GM21528 (cell line): ENCODE measurements at regions not wholly inside any gene's neighbourhood (a gene's known extent, or its start where the extent isn't known, plus 50 kb on each side); places are given as distances from the start of the nearest gene placed in this dataset.

ENCODE experiments used
- ATAC-seq: cut with Tn5 transposase; IDR thresholded peaks from one replicate; pipeline ENCODE4 v1.9.1; 2021; ENCODE audit warnings: mild to moderate bottlenecking, moderate library complexity; ENCODE audit not compliant: unreplicated experiment, low FRiP score

DNA sequence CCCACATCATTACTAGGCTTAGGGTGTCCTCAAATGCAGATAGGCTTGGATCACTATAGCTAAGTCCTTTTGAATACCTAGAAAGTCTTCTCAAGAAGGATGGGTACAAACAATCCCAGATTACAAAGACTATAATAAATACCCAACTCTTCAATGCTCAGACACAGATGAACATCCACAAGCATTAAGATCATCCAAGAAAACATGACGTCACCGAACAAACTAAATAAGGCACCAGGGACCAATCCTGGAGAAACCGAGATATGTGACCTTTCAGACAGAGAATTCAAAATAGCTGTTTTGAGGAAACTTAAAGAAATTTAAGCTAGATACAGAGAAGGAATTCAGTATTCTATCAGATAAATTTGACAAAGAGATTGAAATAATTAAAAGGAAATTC, 108.0 kb upstream of the PLPP4 start:
- no peak for ATAC-seq

DNA sequence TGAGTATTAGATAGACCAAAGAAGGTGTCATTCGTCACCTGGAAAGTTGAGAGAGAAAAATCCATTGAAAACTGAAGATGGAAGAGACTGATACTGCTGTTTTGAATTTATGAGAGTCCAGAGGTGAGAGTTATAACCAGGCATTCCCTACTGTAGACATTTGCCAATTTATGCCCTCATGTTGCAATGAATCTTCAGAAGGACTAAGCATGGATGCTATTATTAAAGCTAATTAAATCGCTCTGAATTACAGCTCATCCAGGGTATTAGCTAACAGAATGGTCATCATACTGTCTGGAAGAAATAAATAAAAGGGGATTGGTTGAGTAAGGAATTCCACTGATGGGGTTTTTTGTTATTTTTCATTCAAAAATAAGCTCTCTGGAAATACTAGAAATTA, 101.6 kb upstream of the PLPP4 start:
- no peak for ATAC-seq

DNA sequence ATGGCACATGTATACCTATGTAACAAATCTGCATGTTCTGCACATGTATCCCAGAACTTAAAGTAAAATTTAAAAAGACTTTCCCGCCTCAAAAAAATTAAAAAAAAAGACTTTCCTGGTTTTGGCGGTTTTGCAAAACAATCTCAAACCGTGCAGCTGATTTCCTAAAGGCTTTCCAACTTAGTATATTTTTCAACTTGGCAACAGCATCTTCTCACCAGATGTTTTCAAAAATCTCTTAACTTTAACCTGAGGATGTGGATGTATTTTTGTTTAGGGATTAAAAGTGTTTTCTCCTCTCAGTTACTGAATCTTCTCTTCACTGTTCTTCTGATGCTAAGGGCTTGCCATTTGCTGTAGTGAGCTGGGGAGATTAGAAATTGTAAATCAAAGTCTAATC, 96.5 kb upstream of the PLPP4 start:
- no peak for ATAC-seq

- ATAC-seq = no peak
Observed at GRCh38 chr10:120365872-120366271, 91.2 kb upstream of the PLPP4 start.

GRCh38 chr10:120367341-120367740, 89.7 kb upstream of the PLPP4 start:
- ATAC-seq = no peak

DNA sequence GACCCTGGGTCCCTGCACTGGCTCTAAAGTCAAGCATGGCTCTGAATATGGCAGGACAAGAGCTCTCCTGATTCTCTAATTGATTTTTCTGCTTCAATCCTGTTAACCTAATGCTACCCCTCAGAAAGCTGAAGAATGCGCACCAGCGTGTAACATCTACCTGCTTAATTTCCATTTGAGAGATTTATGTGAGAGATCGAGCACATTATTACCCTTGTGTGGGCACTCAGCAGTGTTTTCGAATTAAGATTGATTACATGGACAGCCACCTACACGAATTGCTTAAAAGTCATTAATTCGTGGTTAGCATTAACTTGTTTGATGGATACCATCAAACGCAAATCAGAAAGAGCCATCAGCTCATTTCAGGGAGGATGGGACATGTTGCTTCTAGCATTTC, 88.7 kb upstream of the PLPP4 start:
- ATAC-seq = no peak

DNA sequence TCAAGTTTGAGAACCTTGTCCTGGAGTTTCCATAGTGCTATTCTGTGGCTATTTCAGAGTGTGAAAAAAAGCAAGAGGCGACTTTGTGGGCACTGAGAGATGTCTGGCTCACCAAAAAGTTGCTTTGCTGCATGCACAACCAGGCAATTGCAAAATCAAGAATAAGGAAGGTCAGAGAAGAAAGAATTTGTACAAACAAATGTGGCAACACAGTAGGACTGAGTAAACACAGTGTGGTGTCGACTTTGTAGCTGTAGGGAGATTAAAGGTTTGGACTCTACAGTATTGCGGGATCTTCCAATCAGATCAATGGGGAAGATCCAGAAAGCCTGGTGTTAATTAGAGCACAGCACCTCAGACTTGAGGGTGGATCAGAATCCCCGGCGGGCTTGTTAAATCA, 88.1 kb upstream of the PLPP4 start:
- ATAC-seq = no peak

- ATAC-seq = no peak
Observed at GRCh38 chr10:120369856-120370276, 87.2 kb upstream of the PLPP4 start.

DNA sequence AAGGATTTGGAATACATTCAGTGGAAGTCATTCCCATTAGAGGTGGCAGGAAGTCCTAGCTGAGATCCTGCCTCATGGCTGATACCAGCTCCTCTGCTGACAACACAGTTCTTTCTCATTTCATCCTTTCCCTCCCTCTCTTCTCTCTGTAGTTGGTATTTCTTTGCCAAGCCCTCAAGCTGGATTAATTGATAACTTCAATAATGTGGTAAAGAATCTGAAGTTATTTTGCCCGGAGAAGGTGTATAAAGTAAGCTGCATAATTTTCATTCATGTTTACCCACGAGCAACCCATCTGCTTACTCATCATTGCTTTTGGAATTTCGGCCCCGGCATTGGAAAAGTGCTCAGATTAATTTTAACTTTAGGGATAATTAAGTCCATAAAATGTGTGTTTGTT, 85.2 kb upstream of the PLPP4 start:
- no peak for ATAC-seq

DNA sequence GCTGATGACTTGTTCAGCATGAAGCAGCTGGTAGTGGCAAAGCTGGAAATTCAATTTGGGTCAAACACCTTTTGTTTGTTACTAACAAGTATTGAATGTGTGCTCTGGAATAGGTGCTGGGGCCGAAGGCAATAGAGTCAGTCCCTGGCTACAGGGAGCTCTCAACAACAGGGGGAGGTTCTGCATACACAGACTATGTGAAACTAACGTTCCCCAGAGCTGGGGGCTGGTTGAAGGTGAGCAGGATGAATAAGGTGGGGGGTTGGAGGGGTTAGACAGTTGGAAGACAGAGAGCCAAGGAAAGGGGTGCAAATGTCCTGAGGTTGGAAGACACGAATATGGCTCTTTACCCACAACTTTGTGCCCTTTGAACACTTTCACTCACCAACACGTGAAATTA, 84.1 kb upstream of the PLPP4 start:
- ATAC-seq = no peak

GRCh38 chr10:120375666-120376065, 81.4 kb upstream of the PLPP4 start:
- ATAC-seq = no peak

GRCh38 chr10:120381931-120382330, 75.1 kb upstream of the PLPP4 start:
- no peak for ATAC-seq

DNA sequence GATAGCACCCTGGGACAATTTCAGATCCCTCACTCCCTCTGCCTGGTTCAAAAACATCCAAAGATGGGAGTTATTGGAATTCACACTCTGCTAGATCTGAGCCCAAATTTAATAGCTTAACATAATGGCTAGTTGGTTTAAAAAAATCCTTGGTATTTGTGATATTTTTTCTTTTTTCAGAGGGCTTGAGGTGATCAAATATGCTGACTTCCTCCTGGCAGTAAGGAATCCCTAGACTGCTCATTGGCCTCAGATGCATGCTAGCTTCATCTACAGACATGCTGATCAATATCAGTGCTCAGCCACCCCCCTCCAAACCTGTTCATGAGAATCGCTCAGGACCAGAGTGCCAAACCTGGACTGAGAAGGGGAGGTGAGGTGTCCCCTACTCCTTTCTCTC, 74.7 kb upstream of the PLPP4 start:
- no peak for ATAC-seq

GRCh38 chr10:120385992-120386391, 71.0 kb upstream of the PLPP4 start:
- no peak for ATAC-seq

DNA sequence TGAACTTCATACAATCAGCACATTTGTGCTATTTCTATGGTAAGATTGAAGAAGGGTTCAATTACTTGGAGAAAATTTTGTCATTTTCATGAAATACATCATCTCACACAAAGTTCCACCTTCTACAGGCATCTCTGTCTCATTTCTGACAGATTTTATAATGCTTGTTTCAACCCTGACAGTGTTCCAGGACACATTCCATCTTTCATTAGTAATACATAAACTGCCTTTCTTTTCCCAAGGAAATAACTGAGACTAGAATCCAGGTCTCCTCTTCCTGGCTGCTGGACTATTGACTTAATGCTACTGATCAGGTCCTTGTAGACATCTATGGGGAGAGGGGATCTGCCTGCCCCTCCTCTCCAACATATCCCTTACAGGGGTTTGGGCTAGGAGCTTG, 70.1 kb upstream of the PLPP4 start:
- ATAC-seq = no peak

DNA sequence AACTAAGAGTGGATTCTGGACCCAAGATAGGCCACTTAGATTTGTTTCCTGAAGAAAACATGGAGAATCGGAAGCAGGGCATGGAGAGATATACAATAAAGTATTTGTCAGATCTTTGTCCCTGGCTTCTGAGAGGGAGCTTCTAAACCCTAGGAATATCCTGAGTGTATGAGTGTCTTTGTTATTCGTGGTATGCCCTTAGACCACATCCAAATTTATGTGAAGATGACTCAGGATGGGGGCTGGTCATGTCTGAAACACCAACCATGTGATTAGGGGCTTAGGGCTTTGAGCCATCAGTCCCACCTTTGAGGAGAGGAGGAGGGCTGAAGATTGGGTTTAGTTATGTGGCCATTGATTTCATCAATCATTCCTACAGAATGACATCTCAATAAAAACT, 69.7 kb upstream of the PLPP4 start:
- ATAC-seq = no peak

DNA sequence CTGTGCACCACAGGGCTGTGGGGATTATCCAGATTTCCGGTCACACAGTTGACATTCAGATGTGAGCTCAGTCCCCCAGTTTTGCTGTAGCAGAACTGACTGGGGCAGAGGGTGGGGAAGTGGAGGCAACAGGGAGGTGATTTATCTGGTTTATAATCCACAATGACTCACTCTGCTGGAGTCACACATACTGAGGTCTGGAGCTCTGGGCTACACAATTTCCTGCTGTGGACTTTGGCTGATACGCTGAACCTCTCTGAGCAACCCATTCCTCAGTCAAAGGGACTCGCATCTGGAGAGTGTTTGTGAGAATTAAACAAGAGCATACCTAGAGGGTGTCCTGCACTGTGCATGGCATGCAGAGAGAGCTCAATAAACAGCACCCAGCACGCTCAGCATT, 64.8 kb upstream of the PLPP4 start:
- ATAC-seq = no peak

GRCh38 chr10:120392671-120393079, 64.4 kb upstream of the PLPP4 start:
- no peak for ATAC-seq

GRCh38 chr10:120394446-120394845, 62.6 kb upstream of the PLPP4 start:
- no peak for ATAC-seq

DNA sequence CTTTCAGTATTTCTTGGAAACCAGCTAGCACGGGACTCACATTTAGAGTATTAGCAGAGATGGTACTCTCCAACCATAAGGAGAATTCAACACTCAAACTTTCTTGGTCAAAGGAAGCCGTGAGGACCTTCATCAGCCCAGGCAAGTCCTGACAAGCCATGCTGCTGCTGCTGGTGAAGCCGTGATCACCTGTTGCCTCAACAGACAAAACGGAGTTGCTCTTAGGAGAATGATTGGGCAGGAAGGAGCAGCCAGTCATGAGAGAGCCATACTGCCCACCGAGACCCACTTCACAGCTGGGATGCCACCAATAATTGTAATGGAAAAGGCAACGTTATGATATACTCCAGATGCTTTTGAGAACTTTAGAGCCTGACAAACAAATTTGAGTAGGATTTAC, 60.8 kb upstream of the PLPP4 start:
- no peak for ATAC-seq

- no peak for ATAC-seq
Observed at GRCh38 chr10:120398180-120398579, 58.8 kb upstream of the PLPP4 start.

DNA sequence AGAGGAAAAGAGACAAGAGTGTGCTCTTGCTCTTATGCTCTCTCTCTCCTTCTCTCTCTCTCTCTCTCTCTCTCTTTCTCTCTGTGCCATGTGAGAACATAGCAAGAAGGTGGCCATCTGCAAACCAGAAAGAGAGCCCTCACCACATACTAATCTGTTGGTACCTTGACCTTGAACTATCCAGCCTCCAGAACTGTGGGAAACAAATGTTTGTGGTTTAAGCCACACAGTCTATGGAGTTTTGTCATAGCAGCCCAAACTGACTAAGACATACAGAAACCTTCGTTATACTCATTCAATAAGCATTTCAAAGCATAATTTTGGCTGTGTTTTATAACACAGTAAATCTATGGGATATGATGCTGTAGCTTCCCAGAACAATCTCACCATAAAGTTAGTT, 56.4 kb upstream of the PLPP4 start:
- no peak for ATAC-seq

DNA sequence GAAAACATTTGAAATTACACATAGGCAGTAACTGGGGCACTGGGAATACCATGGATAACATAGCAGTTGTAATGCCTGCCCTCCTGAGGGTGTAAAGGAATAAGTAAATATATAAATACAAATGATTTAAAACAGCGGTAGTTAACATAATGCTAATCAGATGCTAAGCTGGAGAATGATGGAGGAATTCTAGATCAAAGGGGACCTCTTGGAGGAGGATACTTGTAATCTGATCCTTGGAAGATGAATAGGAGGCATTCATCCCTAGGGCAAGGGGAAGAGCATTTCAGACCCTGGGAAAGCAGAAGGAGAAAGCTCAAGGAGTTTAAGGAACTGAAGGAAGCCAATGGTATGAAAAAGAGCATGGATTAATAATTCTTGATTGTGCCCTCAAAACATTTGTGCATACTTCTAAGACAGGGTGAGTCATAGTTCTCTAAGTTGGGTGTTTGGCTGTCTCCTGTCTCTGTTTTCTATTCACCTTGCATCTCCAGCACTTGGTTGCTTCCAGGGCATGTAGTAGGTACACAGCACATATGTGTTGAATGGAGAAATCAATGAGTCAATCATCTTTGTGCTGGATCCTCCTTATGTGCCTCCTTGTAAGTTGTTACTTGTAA, 54.8 kb upstream of the PLPP4 start:
- no peak for ATAC-seq
